Ecto neural progenitor cell (in vitro differentiated cells): ENCODE measurements at regions not wholly inside any gene's neighbourhood (a gene's known extent, or its start where the extent isn't known, plus 50 kb on each side); places are given as distances from the start of the nearest gene placed in this dataset.

ENCODE experiments used
- DNase-seq: peaks from one replicate; pipeline ENCODE4 v3.0.0-alpha.2; 2018; ENCODE audit warnings: low spot score

DNA sequence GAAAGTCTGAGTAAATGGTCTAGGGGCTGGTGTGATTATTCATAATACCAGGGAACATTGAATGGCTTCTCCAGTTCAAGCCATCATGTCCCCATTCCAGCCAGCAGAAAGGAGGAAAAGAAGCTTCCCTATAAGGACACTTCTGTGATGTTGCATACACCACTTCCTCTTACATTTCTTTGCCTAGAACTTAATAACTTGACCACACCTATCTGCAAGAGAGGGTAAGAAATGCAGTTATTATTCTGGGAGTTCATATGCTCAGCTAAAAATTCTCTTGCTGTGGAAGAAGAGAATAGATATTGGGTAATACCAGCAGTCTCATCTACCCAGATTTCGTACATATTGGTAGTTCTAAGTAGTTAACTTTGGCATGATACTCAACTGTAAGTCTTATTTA lies 166.1 kb downstream of the SLC28A3 start:
- no peak for DNase-seq

DNA sequence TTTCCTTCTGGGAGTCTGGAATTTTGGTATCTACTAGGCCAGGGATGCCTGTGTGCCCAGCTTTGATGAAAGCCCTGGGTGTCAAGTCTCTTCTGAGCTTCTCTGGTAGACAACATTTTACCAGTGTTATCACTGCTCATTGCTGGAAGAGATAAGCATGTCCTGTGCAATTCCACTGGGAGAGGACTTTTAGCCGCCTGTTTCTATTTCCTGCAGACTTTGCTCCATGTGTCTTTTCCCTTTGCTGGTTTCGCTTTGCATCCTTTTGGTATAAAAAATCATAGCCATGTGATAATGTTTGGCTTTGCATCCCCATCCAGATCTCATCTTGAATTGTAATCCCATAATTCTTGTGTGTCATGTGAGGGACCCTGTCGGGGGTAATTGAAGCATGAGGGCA lies 163.2 kb downstream of the SLC28A3 start:
- DNase-seq: no peak

DNA sequence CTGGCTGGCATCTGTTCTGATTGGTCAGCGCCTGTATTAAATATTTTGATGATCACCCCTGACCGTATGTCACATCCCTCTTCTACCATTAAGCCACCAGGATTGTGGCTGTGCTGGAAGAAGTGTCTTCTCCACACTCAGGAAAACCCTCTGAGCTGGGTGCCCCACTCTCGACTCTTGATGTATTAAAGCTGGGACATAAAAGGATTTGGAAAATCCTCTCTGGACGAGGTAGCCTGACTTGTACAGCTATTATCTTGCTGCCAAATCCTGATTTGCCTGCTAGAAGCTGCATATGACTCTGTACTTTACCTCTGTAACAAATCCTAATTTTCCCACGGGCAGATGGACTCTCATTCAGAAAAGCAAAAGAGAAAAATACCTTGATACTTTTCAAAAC lies 161.0 kb downstream of the SLC28A3 start:
- no peak for DNase-seq

DNA sequence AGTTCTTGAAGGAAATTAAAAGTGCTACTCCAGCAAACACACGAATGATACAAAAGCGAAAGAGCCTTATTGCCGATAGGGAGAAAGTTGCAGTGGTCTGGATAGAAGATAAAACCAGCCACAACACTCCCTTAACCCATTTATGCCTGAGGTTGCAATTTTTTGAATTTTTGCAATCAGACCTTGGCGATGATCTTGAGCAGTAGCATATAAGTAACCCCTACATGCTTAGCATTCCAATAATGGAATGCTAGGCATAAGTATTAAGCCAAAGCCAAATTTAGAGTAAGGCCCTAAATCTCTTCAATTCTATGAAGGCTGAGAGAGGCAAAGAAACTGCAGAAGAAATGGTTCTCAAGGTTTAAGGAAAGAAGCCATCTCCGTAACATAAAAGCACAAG lies 153.5 kb downstream of the SLC28A3 start:
- DNase-seq: no peak

DNA sequence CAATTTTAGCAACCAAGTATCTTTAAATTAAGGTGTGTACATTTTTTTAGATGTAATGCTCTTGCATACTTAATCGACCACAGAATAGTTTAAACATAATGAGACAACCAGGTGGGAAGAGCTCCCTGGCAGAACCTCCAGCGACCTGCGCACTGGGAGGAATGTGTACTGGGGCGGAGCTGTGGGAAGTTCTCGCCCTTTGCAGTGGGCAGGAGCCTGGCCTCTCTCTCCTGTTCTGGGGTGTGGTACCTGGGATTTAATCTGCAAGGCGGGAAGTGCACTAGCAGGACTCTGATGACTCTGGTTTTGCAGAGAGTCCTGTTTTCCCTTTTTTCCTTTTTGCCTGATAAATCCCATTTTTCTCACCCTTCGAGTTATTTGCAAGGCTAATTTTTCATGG lies 150.7 kb downstream of the SLC28A3 start:
- DNase-seq: no peak

DNA sequence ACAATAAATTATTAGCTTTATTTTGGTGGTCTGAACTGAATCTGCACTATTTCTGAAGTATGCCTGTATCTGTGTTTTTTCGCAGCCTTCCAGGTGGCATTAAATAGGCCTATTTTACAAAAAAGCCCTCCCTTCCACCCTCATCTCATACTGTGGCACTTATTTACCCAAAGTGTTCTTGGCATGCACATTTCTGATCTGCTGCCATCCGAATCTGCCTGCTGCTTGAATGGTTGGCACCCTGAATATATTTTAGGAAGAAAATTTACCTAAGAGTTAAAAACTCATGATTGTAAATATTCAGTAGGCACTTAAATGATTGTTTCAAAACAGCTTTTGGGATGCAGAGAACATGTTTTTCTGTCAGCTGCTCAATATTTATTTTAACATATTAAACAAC lies 150.1 kb downstream of the SLC28A3 start:
- DNase-seq: no peak

DNA sequence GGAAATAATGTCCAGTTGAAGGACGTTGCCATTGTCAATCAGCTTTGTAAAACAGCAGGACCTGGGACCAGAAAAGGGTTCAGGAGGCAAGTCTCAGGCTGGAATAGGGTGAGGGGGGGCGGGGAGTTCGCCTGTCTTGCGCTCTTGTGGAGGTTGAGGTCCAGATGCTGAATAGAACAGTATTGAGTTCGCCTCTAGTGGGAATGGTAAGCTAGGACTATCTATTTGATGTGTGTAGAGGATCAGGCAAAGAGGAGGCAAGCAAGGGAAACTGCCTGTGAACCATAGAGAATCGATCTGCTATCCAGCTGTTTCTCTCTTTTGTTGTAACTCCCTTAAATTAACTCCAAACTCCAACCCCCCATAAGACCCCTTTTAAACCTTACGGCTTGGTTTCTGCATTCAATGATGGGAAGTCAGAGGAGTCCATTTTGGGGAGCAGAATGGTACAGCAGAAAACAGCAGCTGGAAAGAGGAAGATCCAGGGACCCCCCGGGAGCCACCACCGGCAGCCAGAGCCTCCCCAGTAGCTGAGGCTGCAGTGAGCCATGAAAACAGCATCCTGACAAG lies 133.7 kb downstream of the SLC28A3 start:
- DNase-seq: no peak

DNA sequence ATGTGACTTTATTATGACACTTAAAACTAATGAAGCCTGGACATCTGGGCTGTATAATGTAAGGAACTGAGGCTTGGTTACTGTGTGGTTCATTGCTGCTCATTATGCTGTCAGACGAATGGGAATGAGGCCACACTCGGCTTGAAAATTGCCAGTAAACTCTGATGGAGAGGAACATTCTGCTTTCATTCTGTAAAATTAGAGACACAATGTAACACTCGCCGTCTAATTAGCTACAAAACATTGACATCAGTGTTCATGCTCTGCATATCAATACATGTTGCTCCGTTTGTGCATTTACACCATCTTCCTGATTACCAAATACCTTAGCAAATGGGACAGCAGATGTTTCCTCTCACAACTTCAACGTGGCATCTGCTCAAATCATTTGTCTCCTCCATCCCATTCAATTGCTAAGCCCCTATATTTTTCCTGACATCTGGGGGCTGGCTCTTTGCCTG lies 133.0 kb downstream of the SLC28A3 start:
- DNase-seq: no peak

DNA sequence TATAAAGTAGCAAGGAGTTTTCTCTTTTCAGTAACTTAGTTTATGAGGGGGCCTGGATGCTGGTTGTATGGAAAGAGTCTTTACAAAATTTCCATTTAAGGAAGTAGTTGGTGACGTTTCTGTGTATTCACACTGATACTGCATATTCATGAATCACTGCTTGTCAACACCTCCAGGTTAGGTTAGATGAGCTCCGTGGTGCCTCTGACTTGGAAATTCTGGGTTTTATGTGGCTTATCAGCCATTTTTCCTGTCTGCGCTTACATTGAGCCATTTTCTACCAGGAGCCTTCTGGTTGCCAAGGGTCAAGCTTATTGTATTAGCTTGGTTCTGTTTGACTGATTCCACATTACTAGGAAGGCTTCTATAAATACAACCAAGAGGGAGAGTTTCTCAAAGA lies 128.3 kb downstream of the SLC28A3 start:
- DNase-seq: no peak

DNA sequence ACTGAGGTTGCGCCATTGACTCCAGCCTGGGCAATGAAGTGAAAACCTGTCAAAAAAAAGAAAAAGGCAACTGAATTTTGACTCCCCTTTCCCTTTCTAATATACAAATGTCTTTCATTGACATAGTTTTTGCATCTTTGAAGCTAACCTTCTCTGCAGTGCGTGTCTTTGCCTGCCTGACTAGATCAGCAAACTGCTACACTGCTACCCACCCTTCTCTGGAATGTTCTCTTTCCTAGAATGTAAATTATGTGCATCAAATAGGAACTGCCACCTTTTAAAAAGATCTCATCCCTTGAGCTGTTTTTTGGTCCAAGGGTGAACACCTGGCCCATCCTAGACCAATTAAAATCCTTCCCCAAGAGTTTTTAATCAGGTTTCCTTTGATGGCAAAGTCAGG lies 127.6 kb downstream of the SLC28A3 start:
- DNase-seq: no peak

DNA sequence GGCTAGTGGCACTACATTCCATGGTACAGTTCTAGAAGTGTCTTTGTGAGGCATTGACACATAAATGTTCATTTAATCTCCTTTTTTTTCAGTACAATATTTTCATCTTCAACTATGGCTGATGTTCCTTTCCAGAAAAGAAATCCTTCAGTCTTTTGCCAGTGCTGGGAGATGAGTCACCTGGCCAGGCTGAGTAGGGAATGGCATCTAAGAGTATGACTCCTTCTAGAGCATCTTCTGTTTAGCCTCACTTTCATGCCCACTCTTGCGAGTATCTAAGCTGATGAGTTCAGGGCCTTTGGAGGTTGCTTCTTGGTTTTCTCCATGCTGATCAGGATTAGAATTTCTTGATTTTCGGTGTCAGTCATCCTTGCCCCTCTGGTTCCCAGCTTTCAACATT lies 124.4 kb downstream of the SLC28A3 start:
- no peak for DNase-seq

DNA sequence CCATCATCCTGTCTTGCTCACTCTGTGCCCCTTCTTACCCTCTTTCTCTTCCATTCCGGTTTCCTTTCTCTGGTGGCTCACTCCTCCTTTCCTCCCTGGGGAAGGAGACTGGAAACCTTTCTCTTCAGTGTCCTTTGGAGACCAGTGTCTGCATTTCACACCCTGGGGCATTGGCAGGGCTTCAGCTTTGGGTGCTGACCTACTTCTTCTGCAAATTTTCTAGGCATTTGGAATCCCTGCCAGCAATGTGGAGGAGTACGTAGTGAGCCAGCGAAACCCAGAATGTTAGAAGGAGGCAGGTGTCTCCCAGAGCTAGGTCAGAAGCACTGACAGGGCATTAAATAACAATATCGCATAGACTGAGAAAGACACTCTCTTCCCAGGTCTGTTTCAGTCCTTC lies 122.2 kb downstream of the SLC28A3 start:
- no peak for DNase-seq

DNA sequence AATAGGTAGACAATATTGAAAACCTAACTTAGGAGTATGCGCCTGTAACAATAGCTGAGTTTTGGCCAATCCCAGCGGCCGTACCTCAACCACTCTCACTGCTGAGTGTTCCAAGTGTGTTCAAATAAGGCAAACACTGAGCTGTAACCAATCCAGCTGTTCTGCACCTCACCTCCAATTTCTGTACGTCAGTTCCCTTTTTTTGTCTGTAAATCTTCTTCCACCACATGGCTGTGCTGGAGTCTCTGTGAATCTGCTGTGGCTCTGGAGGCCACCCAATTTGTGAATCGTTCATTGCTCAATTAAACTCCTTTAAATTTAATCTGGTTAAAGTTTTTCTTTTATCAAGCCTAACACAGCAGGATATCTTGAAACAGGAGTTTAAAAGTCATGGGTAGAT lies 116.3 kb downstream of the SLC28A3 start:
- no peak for DNase-seq
